NOMO-1 treated with DMSO at 0.1 percent for 48 hours (cell line): ENCODE measurements at regions not wholly inside any gene's neighbourhood (a gene's known extent, or its start where the extent isn't known, plus 50 kb on each side); places are given as distances from the start of the nearest gene placed in this dataset.
"Not testable (repeated sequence)": the region's sequence is repeated elsewhere in the genome, so short reads cannot be mapped to it uniquely, and the experiment has no call there.

ENCODE experiments used
- DNase-seq: peaks from one replicate; lab custom pipeline; 2025; ENCODE audit not compliant: unreplicated experiment; lab: John Stamatoyannopoulos, UW

- DNase-seq: no peak
Observed at GRCh38 chr14:62470935-62471334, 574.3 kb downstream of the KCNH5 start.

GRCh38 chr14:62491146-62491545 is 554.1 kb downstream of the KCNH5 start:
- DNase-seq: no peak

- DNase-seq: no peak
Observed at GRCh38 chr14:62497708-62498107, 547.5 kb downstream of the KCNH5 start.

- no peak for DNase-seq
Observed at GRCh38 chr14:62501021-62501750, 544.1 kb downstream of the KCNH5 start.

- DNase-seq: no peak
Observed at GRCh38 chr14:62505045-62505444, 540.2 kb downstream of the KCNH5 start.

GRCh38 chr14:62521309-62521708 is 523.9 kb downstream of the KCNH5 start:
- not testable (repeated sequence) for DNase-seq

- DNase-seq: no peak
Observed at GRCh38 chr14:62528296-62528695, 517.0 kb downstream of the KCNH5 start.

- no peak for DNase-seq
Observed at GRCh38 chr14:62532181-62532580, 513.1 kb downstream of the KCNH5 start.

GRCh38 chr14:62546862-62547474 is 498.3 kb downstream of the KCNH5 start:
- DNase-seq: no peak

- no peak for DNase-seq
Observed at GRCh38 chr14:62557416-62557815, 487.8 kb downstream of the KCNH5 start.

- DNase-seq: no peak
Observed at GRCh38 chr14:62558451-62558850, 486.8 kb downstream of the KCNH5 start.

GRCh38 chr14:62585247-62585646 is 460.0 kb downstream of the KCNH5 start:
- DNase-seq: no peak

- no peak for DNase-seq
Observed at GRCh38 chr14:62592877-62593276, 452.4 kb downstream of the KCNH5 start.

- DNase-seq: no peak
Observed at GRCh38 chr14:62597143-62597542, 448.1 kb downstream of the KCNH5 start.

- no peak for DNase-seq
Observed at GRCh38 chr14:62599616-62600385, 445.5 kb downstream of the KCNH5 start.

- no peak for DNase-seq
Observed at GRCh38 chr14:62602712-62603111, 442.5 kb downstream of the KCNH5 start.

- DNase-seq: no peak
Observed at GRCh38 chr14:62604524-62604923, 440.7 kb downstream of the KCNH5 start.

GRCh38 chr14:62614122-62614521 is 431.1 kb downstream of the KCNH5 start:
- DNase-seq: no peak

GRCh38 chr14:62616668-62617067 is 428.6 kb downstream of the KCNH5 start:
- no peak for DNase-seq

GRCh38 chr14:62626416-62626815 is 418.8 kb downstream of the KCNH5 start:
- no peak for DNase-seq

- DNase-seq: no peak
Observed at GRCh38 chr14:62629176-62629725, 416.0 kb downstream of the KCNH5 start.

- DNase-seq: no peak
Observed at GRCh38 chr14:62631176-62631575, 414.1 kb downstream of the KCNH5 start.
